GM18870 (cell line): ENCODE measurements at regions not wholly inside any gene's neighbourhood (a gene's known extent, or its start where the extent isn't known, plus 50 kb on each side); places are given as distances from the start of the nearest gene placed in this dataset.

ENCODE experiments used
- ATAC-seq: cut with Tn5 transposase; IDR thresholded peaks from one replicate; pipeline ENCODE4 v1.9.1; 2021; ENCODE audit warnings: moderate library complexity; ENCODE audit not compliant: unreplicated experiment

DNA sequence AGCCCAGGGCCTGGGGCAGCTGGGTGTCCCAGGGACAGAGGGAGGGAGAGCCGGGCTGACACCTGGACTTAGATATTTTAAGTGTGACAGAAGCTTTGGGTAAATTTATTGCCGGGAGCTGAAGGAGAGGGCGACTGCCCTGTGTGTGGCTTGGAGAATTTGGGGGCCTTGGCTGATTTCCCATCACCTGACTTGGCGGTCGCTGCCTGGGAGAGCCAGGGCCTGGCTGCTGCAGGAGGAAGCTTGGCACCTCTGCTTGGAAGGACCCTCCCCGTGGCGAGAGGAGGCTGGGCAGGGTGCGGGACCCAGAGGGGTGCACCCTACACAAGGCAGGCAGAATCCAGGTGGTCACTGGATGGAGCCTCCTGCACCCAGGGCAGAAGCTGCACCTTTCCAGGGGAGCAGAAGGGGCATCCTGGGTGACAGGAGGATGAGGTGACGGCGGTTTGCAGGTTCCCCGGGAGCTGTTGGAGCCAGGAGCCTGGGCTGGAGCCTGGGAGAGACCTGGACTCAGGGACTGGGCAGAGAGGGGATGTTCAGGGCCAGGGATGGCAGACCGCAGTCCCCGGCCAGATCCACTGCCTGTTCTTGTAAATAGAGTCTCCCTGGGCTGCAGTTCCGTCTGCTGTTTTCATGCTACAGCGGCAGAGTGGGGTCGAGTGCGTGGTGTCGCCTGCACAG, 72.0 kb downstream of the RGS12 start:
- no peak for ATAC-seq

DNA sequence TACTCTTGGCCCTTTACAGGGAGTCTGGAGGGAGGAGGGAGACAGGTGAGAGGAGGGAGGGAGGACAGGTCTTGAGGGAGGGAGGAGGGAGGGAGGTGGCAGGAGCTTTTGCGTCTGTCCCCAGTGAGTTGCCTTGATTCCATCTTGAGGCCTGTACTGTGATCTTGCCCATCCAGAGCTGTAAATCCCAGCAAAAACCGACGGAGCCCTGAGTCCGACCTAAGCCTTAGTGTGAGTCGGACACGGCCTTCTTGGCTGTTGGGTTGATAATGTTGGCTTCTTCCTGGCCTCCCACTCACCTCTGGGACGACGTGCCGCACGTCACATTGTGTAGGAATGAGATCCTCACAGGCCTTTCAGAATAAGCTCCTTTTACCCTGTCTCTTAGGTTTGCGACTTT, 72.5 kb downstream of the RGS12 start:
- ATAC-seq: no peak

DNA sequence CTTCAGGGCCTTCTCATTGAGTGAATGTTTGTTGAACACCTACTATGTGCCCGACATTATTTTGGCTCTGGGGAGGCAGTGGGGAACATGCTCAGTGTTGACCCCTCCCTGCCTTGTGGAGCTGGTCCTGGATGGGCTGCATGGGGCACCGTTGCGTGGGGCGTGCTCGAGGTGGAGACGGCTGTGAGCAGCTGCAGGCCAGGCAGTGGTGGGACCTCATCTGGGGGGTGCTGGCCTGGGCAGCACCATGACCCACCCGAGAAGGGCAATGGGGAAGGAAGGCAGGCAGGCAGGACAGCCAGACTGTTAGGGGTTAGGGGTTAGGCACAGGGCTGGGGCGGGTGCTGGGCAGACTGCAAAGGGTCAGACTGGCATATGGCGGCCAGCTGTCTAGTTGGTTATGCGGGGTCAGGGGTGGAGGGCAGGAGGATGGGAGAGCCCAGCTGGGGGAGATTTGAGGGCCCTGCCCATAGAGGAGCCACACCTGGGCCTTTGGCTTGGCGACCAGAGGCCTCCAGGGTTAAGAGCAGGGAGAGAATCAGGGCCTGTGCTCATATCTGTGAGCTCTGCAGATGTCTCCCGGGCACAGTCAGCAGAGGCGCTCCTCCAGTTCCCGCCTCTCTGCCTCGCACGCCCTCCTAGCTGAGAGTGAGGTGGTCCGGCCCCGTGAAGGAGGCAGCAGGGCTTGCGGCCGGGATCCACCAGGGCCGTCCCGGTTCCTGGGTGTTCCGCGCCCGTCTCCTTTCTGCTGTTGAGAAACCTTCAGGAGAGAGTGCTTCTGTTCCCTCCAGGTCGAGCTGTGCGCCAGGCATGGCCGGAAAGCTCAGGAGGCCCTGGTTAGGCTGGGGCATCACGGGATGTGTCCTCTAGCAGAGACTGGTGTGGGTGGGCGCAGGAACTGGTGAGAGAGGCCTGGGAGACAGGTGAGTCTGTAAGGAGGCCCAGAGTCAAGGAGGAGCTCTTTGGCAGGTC, 73.3 kb downstream of the RGS12 start:
- no peak for ATAC-seq

DNA sequence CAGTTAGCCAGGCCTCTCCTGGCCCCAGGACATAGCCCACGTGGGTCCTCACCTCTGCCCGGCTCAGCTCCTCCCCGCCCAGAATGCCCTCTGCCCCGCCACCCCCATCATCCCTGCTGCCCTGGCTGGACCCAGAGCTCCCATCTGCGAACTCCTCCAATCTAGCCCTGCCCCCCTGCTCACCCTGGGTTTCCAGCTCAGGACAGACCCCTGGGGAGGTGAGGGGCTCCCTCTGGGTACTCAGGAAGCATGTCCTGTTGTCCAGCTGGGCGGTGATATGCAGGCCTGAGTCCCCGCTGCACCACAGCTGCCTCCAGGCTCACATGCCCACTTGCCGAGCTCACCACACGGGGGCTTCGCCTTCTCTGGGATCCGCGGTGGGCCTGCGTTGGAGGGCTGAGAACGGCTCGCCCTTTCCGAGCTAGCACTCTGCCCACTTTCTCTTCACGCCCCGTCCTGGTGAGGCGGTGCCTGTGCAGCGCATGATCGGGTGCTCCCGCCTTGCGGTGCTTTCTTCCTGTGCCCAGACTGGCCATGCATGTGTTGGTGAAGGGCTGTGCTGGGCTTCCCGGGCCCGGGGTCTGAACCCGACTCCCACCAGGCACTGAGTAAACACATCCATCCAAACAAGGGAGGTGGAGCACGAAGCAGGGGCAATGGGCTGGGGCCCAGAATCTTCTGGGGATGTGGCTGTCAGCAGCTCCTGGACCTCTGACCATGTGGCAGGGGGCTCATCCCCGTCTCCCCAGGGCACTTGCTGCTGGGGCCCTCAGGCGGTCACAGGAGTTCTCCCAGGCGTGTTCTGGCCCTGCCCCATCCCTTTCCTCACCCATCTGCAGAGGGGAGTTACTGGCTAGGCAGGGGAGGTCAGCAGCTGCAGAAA, 74.3 kb downstream of the RGS12 start:
- no peak for ATAC-seq

- no peak for ATAC-seq
These were observed 73.9 kb upstream of the HGFAC start for GRCh38 chr4:3367866-3368265.

GRCh38 chr4:3368334-3368733, 73.4 kb upstream of the HGFAC start:
- ATAC-seq: no peak

DNA sequence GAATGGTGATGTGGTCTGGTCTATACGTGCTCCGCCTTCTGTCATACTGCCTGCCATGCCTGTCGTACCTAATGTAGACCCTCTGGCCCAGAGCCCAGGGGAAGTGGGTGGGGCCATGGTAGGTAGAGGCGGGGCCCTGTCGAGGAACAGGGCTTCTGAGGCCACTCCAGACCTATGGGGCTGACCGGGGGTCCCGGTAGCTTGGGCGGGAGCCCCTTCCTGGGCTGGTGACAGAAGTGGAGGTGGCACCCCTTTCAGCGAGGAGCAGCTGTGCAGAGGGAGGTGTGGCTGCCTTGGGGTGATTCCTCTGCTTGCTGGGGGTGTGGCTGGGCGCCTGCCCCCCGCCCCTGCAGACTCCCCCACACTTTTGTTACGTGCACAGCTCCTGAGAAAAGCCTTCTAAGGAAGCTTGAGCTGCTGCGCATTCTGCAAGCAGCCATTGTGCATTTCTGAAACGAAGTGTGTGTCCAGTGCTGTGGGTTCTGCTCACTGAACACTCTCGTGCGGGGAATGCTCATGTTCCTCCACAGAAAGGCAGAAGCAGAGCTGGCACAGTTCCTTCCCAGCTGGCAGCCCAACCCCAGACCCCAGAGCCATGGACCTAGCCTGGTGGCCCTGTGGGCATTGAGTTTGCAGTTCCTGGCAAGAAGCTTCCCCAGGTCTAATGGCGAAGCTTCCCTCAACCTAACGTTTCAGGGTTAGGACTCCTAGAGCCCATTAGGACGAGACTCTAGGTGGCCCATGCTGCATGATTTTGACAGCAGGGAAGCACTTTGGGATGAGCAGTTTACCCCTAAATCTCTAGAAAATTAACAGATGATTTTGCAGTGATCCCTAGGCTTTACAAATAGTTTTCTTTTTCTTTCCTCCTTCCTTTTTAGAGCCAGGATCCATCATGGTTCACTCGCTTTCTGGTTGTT, 72.7 kb upstream of the HGFAC start:
- no peak for ATAC-seq

DNA sequence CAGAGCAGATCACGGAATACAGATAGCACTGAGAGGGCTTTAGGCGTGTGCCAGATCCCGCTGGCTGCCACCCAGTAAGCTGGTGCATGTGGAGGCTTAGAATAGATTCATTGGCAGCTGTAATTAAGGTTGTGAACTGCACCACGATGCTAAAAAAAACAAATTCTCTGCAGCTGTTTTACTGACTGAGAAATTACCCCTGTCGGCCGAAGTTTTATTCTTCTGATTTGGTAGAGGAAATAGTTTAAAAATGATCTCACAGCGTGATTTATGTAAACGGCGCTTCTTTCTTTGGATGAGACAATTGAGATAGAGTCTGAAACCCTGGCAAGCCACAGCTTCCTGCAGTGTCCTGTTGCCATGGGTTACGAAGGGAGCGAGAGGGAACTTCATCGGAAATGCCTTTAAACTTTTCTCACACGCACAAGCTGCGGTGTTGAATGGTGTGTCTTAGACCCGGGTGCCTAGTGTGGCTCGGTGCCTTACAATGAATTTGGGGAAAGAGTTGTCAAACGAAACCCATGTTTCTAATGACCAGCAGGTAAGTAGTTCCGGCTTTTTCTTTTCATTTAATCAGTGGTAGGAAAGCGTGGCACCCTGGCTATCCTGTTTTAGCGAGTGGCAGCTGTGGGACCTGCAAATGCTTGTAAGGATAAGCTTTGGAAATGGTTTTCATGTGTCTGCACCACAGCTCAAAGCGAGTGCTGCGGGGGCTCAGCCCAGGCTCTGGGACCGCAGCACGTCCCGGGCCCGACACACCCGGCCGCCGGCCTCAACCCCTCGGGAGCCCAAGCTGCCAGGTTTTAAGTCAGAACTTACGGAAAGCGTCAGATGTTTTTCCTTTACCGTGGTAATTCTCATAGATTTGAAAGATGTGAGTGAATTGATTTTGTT, 71.7 kb upstream of the HGFAC start:
- ATAC-seq: no peak

- ATAC-seq: no peak
These were observed 70.5 kb upstream of the HGFAC start for GRCh38 chr4:3371033-3372001.

DNA sequence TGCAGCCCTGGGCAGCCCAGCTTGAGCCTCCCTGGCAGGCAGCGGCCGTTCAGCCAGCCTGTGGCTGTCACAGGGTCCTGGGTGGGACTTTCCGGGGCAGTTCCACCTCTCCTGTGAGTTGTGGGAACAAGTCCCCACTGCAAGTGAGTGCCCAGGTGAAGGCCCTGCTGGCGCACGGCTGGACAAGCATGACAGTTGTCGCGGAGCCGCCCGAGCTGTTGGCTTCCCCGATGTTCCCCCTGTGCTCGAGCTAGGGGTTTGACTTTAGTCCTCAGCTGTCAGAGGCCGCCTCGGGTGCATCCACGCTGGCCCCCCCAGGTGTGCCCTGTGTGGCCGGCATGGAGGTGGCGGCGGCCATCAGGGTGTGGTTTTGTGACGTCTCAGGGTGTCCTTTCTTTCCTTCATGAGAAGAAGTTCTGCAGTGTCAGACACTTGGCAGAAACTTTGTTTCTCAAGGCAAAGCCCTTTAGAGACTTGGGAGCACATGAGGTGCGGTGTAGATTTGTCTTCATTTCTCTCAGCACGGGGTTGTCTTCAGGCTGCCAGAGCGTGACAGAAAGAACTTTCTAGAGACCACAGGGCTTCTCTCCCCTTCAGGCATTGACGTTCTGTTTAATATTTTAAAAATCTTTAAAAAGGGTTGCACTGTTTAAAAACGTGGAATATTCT, 69.4 kb upstream of the HGFAC start:
- no peak for ATAC-seq

DNA sequence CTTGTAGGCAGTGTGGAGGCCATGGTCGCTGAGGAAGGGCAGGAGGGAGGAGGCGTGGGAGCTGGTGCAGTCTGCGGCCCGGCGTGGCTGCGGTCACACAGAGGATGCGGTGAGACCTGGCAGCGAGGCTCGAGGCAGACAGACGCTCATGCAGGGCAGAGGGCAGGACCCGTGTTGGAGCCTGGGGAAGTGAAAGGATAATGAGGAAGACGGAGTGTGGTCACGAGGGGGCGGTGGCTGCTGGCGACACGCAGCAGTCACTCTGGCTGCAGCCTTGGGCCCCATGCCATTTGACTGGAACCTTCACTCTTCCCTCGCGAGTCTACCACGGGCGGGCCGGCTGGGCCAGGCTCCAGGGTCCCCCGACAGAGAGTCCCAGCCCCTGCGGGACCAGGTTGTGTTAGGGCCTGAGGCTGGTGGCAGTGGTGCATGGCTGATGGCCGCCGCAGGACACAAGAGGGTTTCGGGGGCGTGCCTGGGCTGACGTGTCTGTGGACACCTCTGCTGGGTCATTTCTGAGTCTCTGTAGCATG, 68.8 kb upstream of the HGFAC start:
- no peak for ATAC-seq

GRCh38 chr4:3373468-3373867, 68.3 kb upstream of the HGFAC start:
- no peak for ATAC-seq

DNA sequence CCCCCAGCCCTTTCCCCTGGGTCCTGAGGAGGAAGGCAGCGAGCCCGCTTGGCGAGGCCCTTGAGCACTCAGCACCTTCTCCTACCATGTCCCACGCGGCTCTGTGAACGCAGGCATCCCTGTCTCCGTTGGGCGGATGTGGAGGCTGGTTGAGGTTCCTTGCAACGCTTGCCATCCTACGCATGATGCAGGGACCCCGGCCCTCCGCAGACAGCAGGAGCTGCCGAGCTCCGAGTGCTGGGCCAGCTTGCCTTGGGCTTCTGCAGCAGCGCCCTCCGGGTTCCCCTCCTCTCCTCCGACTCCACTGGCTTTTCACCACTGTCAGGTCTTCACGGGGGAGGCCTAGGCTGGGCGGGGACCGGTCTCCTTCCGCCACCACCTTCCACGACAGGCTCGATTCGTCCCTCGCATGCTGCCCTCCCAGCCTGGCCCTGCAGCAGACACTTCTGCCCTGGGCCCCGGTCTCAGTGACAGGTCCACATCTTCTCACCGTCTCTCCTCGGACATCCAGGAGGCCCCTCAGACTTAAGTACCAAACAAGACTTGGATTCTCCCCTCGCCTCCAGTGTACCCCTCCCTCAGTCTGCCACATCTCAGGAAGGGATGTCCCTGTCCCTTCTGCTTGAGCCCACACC, 67.6 kb upstream of the HGFAC start:
- no peak for ATAC-seq

DNA sequence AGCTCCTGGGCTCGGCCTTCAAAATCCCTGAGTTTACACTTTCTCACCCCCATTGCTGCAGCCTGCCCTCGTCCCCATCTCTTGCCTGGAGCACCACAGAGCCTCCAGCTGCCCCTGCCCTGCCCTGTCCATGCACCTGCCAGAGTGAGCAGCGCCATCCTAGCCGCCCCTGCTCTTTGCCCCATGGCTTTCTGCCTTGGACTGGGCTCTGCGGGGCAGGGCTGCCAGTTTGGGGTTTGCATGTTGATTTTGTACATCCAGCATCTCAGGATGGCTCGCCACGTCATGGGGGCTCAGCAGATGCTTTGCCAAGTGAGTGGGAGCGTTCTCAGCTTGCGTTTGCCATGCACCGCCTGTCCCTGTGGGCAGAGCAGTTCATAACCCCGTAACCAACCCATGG, 67.1 kb upstream of the HGFAC start:
- ATAC-seq: no peak

DNA sequence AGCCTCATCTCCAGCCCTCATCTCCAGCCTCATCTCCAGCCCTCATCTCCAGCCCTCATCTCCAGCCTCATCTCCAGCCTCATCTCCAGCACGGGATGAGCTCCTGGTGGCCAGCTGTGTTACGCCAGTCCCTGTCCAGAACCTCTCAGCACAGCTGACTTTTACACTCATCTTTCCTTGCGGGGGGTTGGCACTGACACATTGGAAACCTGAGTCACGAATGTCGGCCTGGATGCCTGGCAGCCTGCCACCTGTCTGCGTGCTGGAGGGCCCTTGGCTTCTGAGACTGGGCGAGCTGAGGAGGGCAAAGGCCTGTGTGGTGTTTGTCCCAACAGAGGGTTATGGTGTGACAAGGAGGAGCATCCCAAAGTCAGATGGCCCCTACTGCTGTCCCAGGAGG, 66.1 kb upstream of the HGFAC start:
- no peak for ATAC-seq

DNA sequence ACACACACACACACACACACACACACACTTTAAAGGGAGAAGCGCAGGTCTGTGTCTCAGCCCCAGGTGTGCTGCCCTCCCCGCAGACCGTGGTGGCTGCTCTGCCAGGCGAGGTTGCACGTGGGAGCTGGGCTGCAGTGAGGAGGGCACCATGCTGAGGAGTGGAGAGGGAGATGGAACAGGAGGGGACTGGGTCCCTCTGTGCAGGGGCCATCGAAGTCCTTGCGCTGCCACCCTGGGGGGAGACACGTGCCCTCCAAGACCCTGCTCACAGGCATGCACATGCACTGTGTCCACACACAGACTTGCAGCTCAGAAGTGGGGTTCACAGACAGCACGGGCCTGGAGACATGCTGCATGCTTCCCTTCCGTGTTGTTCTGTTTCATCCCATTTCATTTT, 65.5 kb upstream of the HGFAC start:
- no peak for ATAC-seq

DNA sequence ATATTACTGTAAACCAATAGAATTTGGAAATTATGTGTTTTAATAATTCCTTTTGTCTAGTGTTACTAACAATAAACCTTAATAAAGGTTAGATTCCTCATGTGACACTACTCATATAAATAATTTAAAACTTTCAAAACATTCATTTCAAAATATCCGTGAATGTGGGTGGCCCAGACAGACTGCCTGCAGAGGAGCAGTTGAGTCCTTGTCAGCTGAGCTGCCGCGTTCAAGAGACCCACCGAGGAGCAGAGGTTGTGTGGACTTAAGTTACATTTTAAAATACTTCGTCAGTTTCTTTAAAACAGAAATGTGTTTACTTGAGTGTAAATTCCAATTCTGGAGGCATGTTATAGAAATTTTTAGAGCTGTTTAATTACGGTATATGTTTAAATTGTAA, 64.2 kb upstream of the HGFAC start:
- ATAC-seq: no peak
